Tibial nerve (tissue), 4 donors: ENCODE measurements at regions not wholly inside any gene's neighbourhood (a gene's known extent, or its start where the extent isn't known, plus 50 kb on each side); places are given as distances from the start of the nearest gene placed in this dataset.
"Not testable (repeated sequence)": the region's sequence is repeated elsewhere in the genome, so short reads cannot be mapped to it uniquely, and the experiment has no call there.

Experiments
- DNase-seq, 2 donors: peaks; one replicate each; pipeline ENCODE4 v3.0.0-alpha.2; 2019; ENCODE audit warnings: low spot score in 2 of 2
- H3K27ac ChIP-seq, 4 donors: fragments of 200-600 bp; sonication (generic) in 3 of 4; one replicate each; pipeline ENCODE4 v1.5.1; 2017 to 2019; ENCODE audit warnings: mild to moderate bottlenecking in 1 of 4
- H3K27me3 ChIP-seq, 2 donors: fragments of 200-600 bp; sonication (generic) in 1 of 2; one replicate each; pipeline versions ENCODE4 v1.5.1 to v1.6.0; 2017 to 2019
- H3K36me3 ChIP-seq, 3 donors: fragments of 200-600 bp; sonication (generic); one replicate each; pipeline ENCODE4 v1.5.1; 2018 to 2019
- H3K4me1 ChIP-seq, 4 donors: fragments of 200-600 bp; sonication (generic) in 3 of 4; one replicate each; pipeline ENCODE4 v1.5.1; 2017 to 2019
- H3K4me3 ChIP-seq, 4 donors: fragments of 200-600 bp; sonication (generic) in 3 of 4; one replicate each; pipeline ENCODE4 v1.5.1; 2017 to 2019; ENCODE audit warnings: mild to moderate bottlenecking in 1 of 4, moderate library complexity in 1 of 4
- H3K9me3 ChIP-seq, 4 donors: fragments of 200-600 bp; sonication (generic) in 3 of 4; one replicate each; pipeline ENCODE4 v1.5.1; 2017 to 2019
- EP300 ChIP-seq, 2 donors: sonication (generic); formaldehyde crosslinking; IDR thresholded peaks; one replicate each; pipeline ENCODE4 v1.6.1; 2017; ENCODE audit warnings: antibody characterized with exemption in 2 of 2, mild to moderate bottlenecking in 1 of 2
- POLR2A ChIP-seq, 2 donors: fragments of 450-650 bp; IDR thresholded peaks; one replicate each; pipeline ENCODE4 v1.6.1; 2017; ENCODE audit warnings: antibody characterized with exemption in 2 of 2, mild to moderate bottlenecking in 2 of 2, moderate library complexity in 2 of 2
- WGBS, 2 donors: methylation state at CpG; one replicate each; pipeline ENCODE4 v1.1.5; 2018; 5-methylcytosine and 5-hydroxymethylcytosine counted together
- TF ChIP-seq, protein P1 (sequence below), 5 experiments: fragments of 200-600 bp in 3 of 5; fragments of 450-650 bp in 2 of 5; sonication (generic) in 3 of 5; IDR thresholded peaks; one replicate each; pipeline ENCODE4 v1.5.1; 2016 to 2019; ENCODE audit warnings: antibody characterized with exemption in 5 of 5, mild to moderate bottlenecking in 3 of 5, moderate library complexity in 2 of 5

DNA sequence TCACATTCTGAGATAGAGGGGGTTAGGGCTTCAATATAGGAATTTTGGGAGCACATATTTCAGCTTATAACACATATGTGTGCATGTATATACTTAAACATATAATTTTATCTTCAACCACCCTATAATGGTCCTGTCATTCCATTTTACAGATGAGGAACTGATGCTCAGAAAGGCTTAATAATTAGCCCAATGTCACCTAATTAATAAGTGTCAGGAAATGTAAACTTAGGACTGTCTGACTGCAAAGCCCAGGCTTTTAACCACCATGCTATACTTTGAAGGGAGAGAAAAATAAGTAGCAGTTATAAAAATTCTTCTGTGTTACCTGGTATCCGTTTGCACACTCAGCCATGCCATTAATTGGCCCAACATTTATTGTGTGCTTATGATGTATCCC is 172.6 kb downstream of the SKIDA1 start:
- H3K27me3 ChIP-seq: no peaks in the 10 kb centered on the region
- no peak for DNase-seq
- peaks cover 0 to 23% (median 0%) of the 10 kb centered on the region in 4 donors for H3K4me1 ChIP-seq
- 88 to 91% methylated on average over 1 of the region's 1 CpG for WGBS, 2 donors
- H3K9me3 ChIP-seq: no peaks in the 10 kb centered on the region
- TF ChIP-seq EP300 (IDR thresholded peaks at IDR 0.05) (no peak), POLR2A (IDR thresholded peaks at IDR 0.05) (no peak)
- TF ChIP-seq, protein P1, sequence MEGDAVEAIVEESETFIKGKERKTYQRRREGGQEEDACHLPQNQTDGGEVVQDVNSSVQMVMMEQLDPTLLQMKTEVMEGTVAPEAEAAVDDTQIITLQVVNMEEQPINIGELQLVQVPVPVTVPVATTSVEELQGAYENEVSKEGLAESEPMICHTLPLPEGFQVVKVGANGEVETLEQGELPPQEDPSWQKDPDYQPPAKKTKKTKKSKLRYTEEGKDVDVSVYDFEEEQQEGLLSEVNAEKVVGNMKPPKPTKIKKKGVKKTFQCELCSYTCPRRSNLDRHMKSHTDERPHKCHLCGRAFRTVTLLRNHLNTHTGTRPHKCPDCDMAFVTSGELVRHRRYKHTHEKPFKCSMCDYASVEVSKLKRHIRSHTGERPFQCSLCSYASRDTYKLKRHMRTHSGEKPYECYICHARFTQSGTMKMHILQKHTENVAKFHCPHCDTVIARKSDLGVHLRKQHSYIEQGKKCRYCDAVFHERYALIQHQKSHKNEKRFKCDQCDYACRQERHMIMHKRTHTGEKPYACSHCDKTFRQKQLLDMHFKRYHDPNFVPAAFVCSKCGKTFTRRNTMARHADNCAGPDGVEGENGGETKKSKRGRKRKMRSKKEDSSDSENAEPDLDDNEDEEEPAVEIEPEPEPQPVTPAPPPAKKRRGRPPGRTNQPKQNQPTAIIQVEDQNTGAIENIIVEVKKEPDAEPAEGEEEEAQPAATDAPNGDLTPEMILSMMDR (IDR thresholded peaks at IDR 0.05): no peak
- no peaks in the 10 kb centered on the region for H3K36me3 ChIP-seq
- no peak overlapping the region for H3K27ac ChIP-seq
- H3K4me3 ChIP-seq: no peak overlapping the region

- H3K27me3 ChIP-seq, H3K4me3 ChIP-seq, H3K27ac ChIP-seq, H3K9me3 ChIP-seq, H3K36me3 ChIP-seq, DNase-seq: not testable (repeated sequence)
- peaks cover 0 to 23% (median 0%) of the 10 kb centered on the region in 4 donors for H3K4me1 ChIP-seq
- 84 to 92% methylated on average over 2 of the region's 2 CpGs for WGBS, 2 donors
These were observed 173.9 kb downstream of the SKIDA1 start for GRCh38 chr10:21351594-21351993.

DNA sequence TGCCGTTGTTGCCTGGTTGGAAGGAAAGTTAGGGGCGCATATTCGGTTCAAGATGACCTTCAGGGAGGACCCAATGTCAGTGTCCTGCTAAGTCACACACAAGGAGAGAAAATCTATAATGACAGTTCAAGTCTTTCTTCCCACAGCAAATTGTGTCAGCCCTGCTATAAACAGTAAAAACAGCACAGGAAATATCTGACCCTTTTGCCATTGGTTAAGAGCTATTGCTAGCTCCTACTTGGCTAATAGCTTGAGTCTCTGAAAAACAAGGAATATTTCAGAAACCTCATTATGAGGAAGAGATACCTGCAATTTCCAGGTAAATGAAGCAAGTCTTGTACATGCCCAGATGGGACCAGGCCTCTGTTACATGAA is 175.6 kb downstream of the SKIDA1 start:
- Histone ChIP-seq H3K36me3 (no peaks in the 10 kb centered on the region), H3K27ac (peak overlapping the region in 2 of 4 donors; percentile 65 to 66), H3K9me3 (no peaks in the 10 kb centered on the region), H3K4me3 (no peak overlapping the region), H3K27me3 (no peaks in the 10 kb centered on the region), H3K4me1 (peaks cover 0 to 23% (median 0%) of the 10 kb centered on the region in 4 donors)
- no peak for TF ChIP-seq EP300 (IDR thresholded peaks at IDR 0.05)
- TF ChIP-seq, protein P1 (IDR thresholded peaks at IDR 0.05): no peak
- TF ChIP-seq POLR2A (IDR thresholded peaks at IDR 0.05): no peak
- WGBS, 2 donors: 24 to 26% methylated on average over 3 of the region's 3 CpGs
- no peak for DNase-seq

DNA sequence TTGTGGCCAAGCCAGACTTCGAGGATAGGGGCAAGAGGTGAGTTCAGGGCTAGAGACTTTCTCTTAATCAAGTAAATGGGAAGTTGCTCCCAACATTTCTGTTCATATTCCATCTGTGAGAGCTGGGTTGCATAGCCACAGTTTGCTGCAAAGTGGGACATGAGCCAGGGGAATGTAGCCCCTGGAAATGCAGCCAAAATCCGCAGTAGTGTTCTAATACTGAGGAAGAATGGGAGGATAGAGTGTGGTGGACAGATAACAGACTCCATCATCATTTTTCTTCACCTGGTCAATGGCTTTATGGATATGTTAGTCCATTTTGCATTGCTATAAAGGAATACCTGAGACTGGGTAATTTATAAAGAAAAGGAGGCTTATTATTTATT is 177.7 kb downstream of the SKIDA1 start:
- WGBS, 2 donors: 67 to 80% methylated on average over 2 of the region's 2 CpGs
- DNase-seq: no peak
- no peaks in the 10 kb centered on the region for H3K9me3 ChIP-seq

DNA sequence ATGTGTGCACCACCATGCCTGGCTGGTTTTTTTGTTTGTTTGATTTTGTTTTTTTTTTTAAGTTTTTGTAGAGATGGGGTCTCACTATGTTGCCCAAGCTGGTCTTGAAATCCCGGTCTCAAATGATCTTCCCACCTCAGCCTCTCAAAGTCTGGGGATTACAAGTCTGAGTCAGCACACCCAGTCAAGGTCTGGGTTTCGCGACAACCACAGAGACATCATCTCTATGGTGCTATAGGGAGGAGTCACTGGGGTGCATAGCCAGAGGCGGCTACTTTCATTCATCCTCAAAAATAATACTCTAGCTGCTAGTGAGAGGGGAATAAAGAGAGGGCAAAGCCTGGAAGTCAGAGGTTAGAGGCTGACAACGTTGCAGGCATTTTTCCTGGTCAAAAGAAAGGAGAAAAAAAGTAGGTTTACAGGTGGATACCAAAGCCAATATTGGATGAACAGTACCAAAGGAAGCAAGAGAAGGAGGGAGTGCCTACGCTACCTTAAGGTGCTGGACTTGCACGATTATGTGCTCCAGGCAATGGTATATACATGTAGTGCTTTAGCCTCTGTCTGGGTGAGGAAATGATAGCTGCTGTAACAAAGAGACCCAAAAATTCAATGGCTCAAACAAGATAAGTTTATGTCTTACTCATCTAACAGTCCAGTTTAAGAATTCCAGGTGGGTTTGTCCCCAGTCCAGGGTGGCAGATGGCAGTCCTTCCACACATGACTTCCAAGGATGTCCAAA is 178.3 kb downstream of the SKIDA1 start:
- no peaks in the 10 kb centered on the region for H3K9me3 ChIP-seq
- DNase-seq: no peak
- H3K27ac ChIP-seq: no peak overlapping the region
- 84 to 90% methylated on average over 7 of the region's 7 CpGs for WGBS, 2 donors
- no peak overlapping the region for H3K4me3 ChIP-seq
- H3K4me1 ChIP-seq: peaks cover 0 to 23% (median 0%) of the 10 kb centered on the region in 4 donors
- no peaks in the 10 kb centered on the region for H3K36me3 ChIP-seq
- TF ChIP-seq, protein P1 (IDR thresholded peaks at IDR 0.05): no peak
- TF ChIP-seq POLR2A (IDR thresholded peaks at IDR 0.05): no peak
- no peak for TF ChIP-seq EP300 (IDR thresholded peaks at IDR 0.05)
- H3K27me3 ChIP-seq: no peaks in the 10 kb centered on the region

More for the DNA sequence above, 177.7 kb downstream of the SKIDA1 start:
- TF ChIP-seq, protein P1 (IDR thresholded peaks at IDR 0.05): no peak
- TF ChIP-seq POLR2A (IDR thresholded peaks at IDR 0.05): no peak
- no peak for TF ChIP-seq EP300 (IDR thresholded peaks at IDR 0.05)
- no peaks in the 10 kb centered on the region for H3K36me3 ChIP-seq
- H3K4me1 ChIP-seq: peaks cover 0 to 23% (median 0%) of the 10 kb centered on the region in 4 donors
- no peak overlapping the region for H3K27ac ChIP-seq
- H3K4me3 ChIP-seq: no peak overlapping the region
- H3K27me3 ChIP-seq: no peaks in the 10 kb centered on the region
